ENCODE measurements at regions not wholly inside any gene's neighbourhood (a gene's known extent, or its start where the extent isn't known, plus 50 kb on each side); places are given as distances from the start of the nearest gene placed in this dataset.
"Not testable (repeated sequence)": the region's sequence is repeated elsewhere in the genome, so short reads cannot be mapped to it uniquely, and the experiment has no call there.

GRCh38 chr14:35929186-35929585, 103.0 kb downstream of the BRMS1L start:
- H3K4me1 Mint-ChIP-seq (ENCODE audit: low read depth) = no peaks in the 10 kb centered on the region
- no peaks in the 10 kb centered on the region for H3K36me3 Mint-ChIP-seq (ENCODE audit: low read depth)
- no peak overlapping the region for H3K27ac Mint-ChIP-seq (ENCODE audit: unreplicated experiment)
- H3K4me3 Mint-ChIP-seq (ENCODE audit: unreplicated experiment) = no peak overlapping the region
- DNase-seq (ENCODE audit: low spot score) = no peak
- no peaks in the 10 kb centered on the region for H3K9me3 Mint-ChIP-seq (ENCODE audit: low read depth)
- peaks cover 16% of the 10 kb centered on the region for H3K27me3 Mint-ChIP-seq (ENCODE audit: low read depth)
- TF ChIP-seq CTCF (IDR thresholded peaks at IDR 0.05) = no peak

- Mint-ChIP-seq H3K4me1 (ENCODE audit: low read depth) (no peaks in the 10 kb centered on the region), H3K27ac (ENCODE audit: unreplicated experiment) (no peak overlapping the region), H3K9me3 (ENCODE audit: low read depth) (no peaks in the 10 kb centered on the region), H3K36me3 (ENCODE audit: low read depth) (no peaks in the 10 kb centered on the region), H3K4me3 (ENCODE audit: unreplicated experiment) (no peak overlapping the region), H3K27me3 (ENCODE audit: low read depth) (peaks cover 12% of the 10 kb centered on the region)
- no peak for DNase-seq (ENCODE audit: low spot score)
- TF ChIP-seq CTCF (IDR thresholded peaks at IDR 0.05) = no peak
Observed at GRCh38 chr14:35927727-35928126, 101.6 kb downstream of the BRMS1L start.

DNA sequence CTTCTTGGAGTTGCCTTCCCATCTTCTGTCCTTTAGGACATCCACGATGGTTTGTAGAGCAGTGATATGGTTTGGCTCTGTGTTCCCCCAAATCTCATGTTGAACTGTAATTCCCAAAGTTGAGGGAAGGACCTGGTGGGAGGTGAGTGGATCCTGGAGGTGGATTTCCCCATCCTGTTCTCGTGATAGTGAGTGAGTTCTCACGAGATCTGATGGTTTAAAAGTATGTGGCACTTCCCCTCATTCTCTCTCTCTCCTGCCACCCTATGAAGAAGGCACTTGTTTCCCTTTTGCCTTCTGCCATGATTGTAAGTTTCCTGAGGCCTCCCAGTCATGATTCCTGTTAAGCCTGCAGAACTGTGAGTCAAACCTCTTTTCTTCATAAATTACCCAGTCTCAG, 99.2 kb downstream of the BRMS1L start:
- TF ChIP-seq CTCF (IDR thresholded peaks at IDR 0.05) = no peak
- H3K9me3 Mint-ChIP-seq (ENCODE audit: low read depth) = no peaks in the 10 kb centered on the region
- H3K4me3 Mint-ChIP-seq (ENCODE audit: unreplicated experiment) = no peak overlapping the region
- no peak for DNase-seq (ENCODE audit: low spot score)
- peaks cover 2% of the 10 kb centered on the region for H3K36me3 Mint-ChIP-seq (ENCODE audit: low read depth)
- H3K27me3 Mint-ChIP-seq (ENCODE audit: low read depth) = peaks cover 9% of the 10 kb centered on the region
- H3K27ac Mint-ChIP-seq (ENCODE audit: unreplicated experiment) = no peak overlapping the region
- H3K4me1 Mint-ChIP-seq (ENCODE audit: low read depth) = no peaks in the 10 kb centered on the region

DNA sequence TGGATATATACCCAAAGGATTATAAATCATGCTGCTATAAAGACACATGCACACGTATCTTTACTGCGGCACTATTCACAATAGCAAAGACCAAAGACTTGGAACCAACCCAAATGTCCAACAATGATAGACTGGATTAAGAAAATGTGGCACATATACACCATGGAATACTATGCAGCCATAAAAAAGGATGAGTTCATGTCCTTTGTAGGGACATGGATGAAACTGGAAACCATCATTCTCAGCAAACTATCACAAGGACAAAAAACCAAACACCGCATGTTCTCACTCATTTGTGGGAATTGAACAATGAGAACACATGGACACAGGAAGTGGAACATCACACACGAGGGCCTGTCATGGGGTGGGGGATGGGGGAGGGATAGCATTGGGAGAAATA, 96.5 kb downstream of the BRMS1L start:
- H3K9me3 Mint-ChIP-seq (ENCODE audit: low read depth); H3K27me3 Mint-ChIP-seq (ENCODE audit: low read depth); H3K36me3 Mint-ChIP-seq (ENCODE audit: low read depth); DNase-seq (ENCODE audit: low spot score); H3K27ac Mint-ChIP-seq (ENCODE audit: unreplicated experiment); H3K4me3 Mint-ChIP-seq (ENCODE audit: unreplicated experiment); H3K4me1 Mint-ChIP-seq (ENCODE audit: low read depth): not testable (repeated sequence)

GRCh38 chr14:35921745-35922144, 95.6 kb downstream of the BRMS1L start:
- Mint-ChIP-seq H3K4me3 (ENCODE audit: unreplicated experiment) (no peak overlapping the region), H3K36me3 (ENCODE audit: low read depth) (peaks cover 2% of the 10 kb centered on the region), H3K4me1 (ENCODE audit: low read depth) (no peaks in the 10 kb centered on the region), H3K9me3 (ENCODE audit: low read depth) (peaks cover 8% of the 10 kb centered on the region), H3K27ac (ENCODE audit: unreplicated experiment) (no peak overlapping the region), H3K27me3 (ENCODE audit: low read depth) (peaks cover 12% of the 10 kb centered on the region)
- no peak for TF ChIP-seq CTCF (IDR thresholded peaks at IDR 0.05)
- DNase-seq (ENCODE audit: low spot score) = no peak
